Thoracic aorta (tissue), 2 donors: ENCODE measurements at regions not wholly inside any gene's neighbourhood (a gene's known extent, or its start where the extent isn't known, plus 50 kb on each side); places are given as distances from the start of the nearest gene placed in this dataset.

ENCODE experiments used
- ATAC-seq: fragments of 150-250 bp; one replicate; pipeline ENCODE4 v1.8.0; 2017; ENCODE audit warnings: low read depth; ENCODE audit not compliant: insufficient number of reproducible peaks, low FRiP score
- DNase-seq: peaks from one replicate; pipeline ENCODE4 v3.0.0-alpha.2; 2020; ENCODE audit warnings: low spot score
- H3K27ac ChIP-seq, 2 donors: fragments of 200-600 bp; sonication (generic); 1 replicate in 1 of 2; 2 replicates in 1 of 2; pipeline ENCODE4 v1.5.1; 2016; ENCODE audit warnings: mild to moderate bottlenecking in 2 of 2, moderate library complexity in 2 of 2
- H3K27me3 ChIP-seq: fragments of 200-600 bp; sonication (generic); replicated peaks from 2 replicates; pipeline ENCODE4 v1.6.0; 2016; ENCODE audit warnings: mild to moderate bottlenecking; ENCODE audit not compliant: insufficient read depth
- H3K36me3 ChIP-seq: fragments of 200-600 bp; sonication (generic); one replicate; pipeline ENCODE4 v1.5.1; 2016
- H3K4me1 ChIP-seq, 2 donors: fragments of 200-600 bp; sonication (generic); 1 replicate in 1 of 2; 2 replicates in 1 of 2; pipeline versions ENCODE4 v1.5.1 to v1.6.0; 2016; ENCODE audit warnings: low read depth in 2 of 2, mild to moderate bottlenecking in 1 of 2; ENCODE audit not compliant: control insufficient read depth in 1 of 2
- H3K4me3 ChIP-seq: fragments of 200-600 bp; sonication (generic); 2 replicates; pipeline ENCODE4 v1.5.1; 2016; ENCODE audit warnings: mild to moderate bottlenecking
- H3K9me3 ChIP-seq: fragments of 200-600 bp; sonication (generic); 2 replicates; pipeline ENCODE4 v1.5.1; 2016
- CTCF ChIP-seq: fragments of 200-600 bp; sonication (generic); IDR thresholded peaks from one replicate; pipeline ENCODE4 v1.5.1; 2019; ENCODE audit warnings: antibody characterized with exemption

GRCh38 chr10:100642295-100642994 lies 102.9 kb upstream of the PAX2 start:
- no peak for ATAC-seq
- H3K27ac ChIP-seq, result no peak overlapping the region
- no peak for TF ChIP-seq CTCF
- no peak for DNase-seq
- H3K4me3 ChIP-seq, result no peak overlapping the region
- H3K4me1 ChIP-seq, result no peaks in the 10 kb centered on the region
- H3K36me3 ChIP-seq, result no peaks in the 10 kb centered on the region
- no peaks in the 10 kb centered on the region for H3K27me3 ChIP-seq
- H3K9me3 ChIP-seq, result no peaks in the 10 kb centered on the region

GRCh38 chr10:100645091-100645490 lies 100.3 kb upstream of the PAX2 start:
- H3K4me1 ChIP-seq, result no peaks in the 10 kb centered on the region
- TF ChIP-seq CTCF, result no peak
- no peak overlapping the region for H3K4me3 ChIP-seq
- no peaks in the 10 kb centered on the region for H3K36me3 ChIP-seq
- no peak for ATAC-seq
- no peak overlapping the region for H3K27ac ChIP-seq
- H3K27me3 ChIP-seq, result no peaks in the 10 kb centered on the region
- H3K9me3 ChIP-seq, result no peaks in the 10 kb centered on the region
- DNase-seq, result no peak

- TF ChIP-seq CTCF, result no peak
- H3K27me3 ChIP-seq, result no peaks in the 10 kb centered on the region
Measured at GRCh38 chr10:100645613-100646392, 99.6 kb upstream of the PAX2 start.

GRCh38 chr10:100647928-100648327 lies 97.5 kb upstream of the PAX2 start:
- H3K36me3 ChIP-seq, result no peaks in the 10 kb centered on the region

More at GRCh38 chr10:100645613-100646392, 99.6 kb upstream of the PAX2 start:
- DNase-seq (no peak), ATAC-seq (no peak)
- Histone ChIP-seq H3K4me1 (no peaks in the 10 kb centered on the region), H3K27ac (no peak overlapping the region), H3K4me3 (no peak overlapping the region), H3K36me3 (no peaks in the 10 kb centered on the region), H3K9me3 (no peaks in the 10 kb centered on the region)

More at GRCh38 chr10:100647928-100648327, 97.5 kb upstream of the PAX2 start:
- Histone ChIP-seq H3K4me3 (no peak overlapping the region), H3K27ac (no peak overlapping the region), H3K4me1 (no peaks in the 10 kb centered on the region), H3K9me3 (no peaks in the 10 kb centered on the region), H3K27me3 (peaks cover 4% of the 10 kb centered on the region)
- no peak for ATAC-seq
- DNase-seq, result no peak
- TF ChIP-seq CTCF, result no peak
